Fibroblast of skin of left quadriceps (primary cell): ENCODE measurements at regions not wholly inside any gene's neighbourhood (a gene's known extent, or its start where the extent isn't known, plus 50 kb on each side); places are given as distances from the start of the nearest gene placed in this dataset.
A peak's percentile ranks its signal among the peaks of the same experiment; 100 is the strongest.

Source experiments
- DNase-seq, 2 experiments: peaks; one replicate each; pipeline ENCODE4 v3.0.0-alpha.2; 2013; ENCODE audit warnings: low read depth in 2 of 2

- no peak for DNase-seq
Measured at GRCh38 chr1:59115865-59116264, 181.0 kb upstream of the FGGY start.

- no peak for DNase-seq
Measured at GRCh38 chr1:59116920-59117542, 179.9 kb upstream of the FGGY start.

- no peak for DNase-seq
Measured at GRCh38 chr1:59122527-59122926, 174.4 kb upstream of the FGGY start.

- DNase-seq, result no peak
Measured at GRCh38 chr1:59123081-59123681, 173.7 kb upstream of the FGGY start.

- DNase-seq, result no peak
Measured at GRCh38 chr1:59124166-59124565, 172.7 kb upstream of the FGGY start.

GRCh38 chr1:59125154-59125553, 171.7 kb upstream of the FGGY start:
- DNase-seq, result no peak

GRCh38 chr1:59125676-59126320, 171.1 kb upstream of the FGGY start:
- DNase-seq, result no peak

- DNase-seq, result no peak
Measured at GRCh38 chr1:59126366-59126765, 170.5 kb upstream of the FGGY start.

GRCh38 chr1:59128239-59128736, 168.6 kb upstream of the FGGY start:
- peak; percentile 62 to 64 for DNase-seq

GRCh38 chr1:59128784-59129227, 168.1 kb upstream of the FGGY start:
- DNase-seq, result peak; percentile 60 to 65

- DNase-seq, result no peak
Measured at GRCh38 chr1:59132295-59132694, 164.6 kb upstream of the FGGY start.

- no peak for DNase-seq
Measured at GRCh38 chr1:59133997-59134396, 162.9 kb upstream of the FGGY start.

GRCh38 chr1:59135761-59136255, 161.1 kb upstream of the FGGY start:
- no peak for DNase-seq

- DNase-seq, result no peak
Measured at GRCh38 chr1:59136541-59137275, 160.2 kb upstream of the FGGY start.

- no peak for DNase-seq
Measured at GRCh38 chr1:59137276-59137615, 159.6 kb upstream of the FGGY start.

- DNase-seq, result no peak
Measured at GRCh38 chr1:59137968-59138367, 158.9 kb upstream of the FGGY start.

GRCh38 chr1:59138402-59138801, 158.5 kb upstream of the FGGY start:
- no peak for DNase-seq

GRCh38 chr1:59139396-59139795, 157.5 kb upstream of the FGGY start:
- no peak for DNase-seq

- DNase-seq, result no peak
Measured at GRCh38 chr1:59141267-59141863, 155.5 kb upstream of the FGGY start.

GRCh38 chr1:59142311-59143132, 154.4 kb upstream of the FGGY start:
- no peak for DNase-seq

- peak; percentile 85 to 89 for DNase-seq
Measured at GRCh38 chr1:59143133-59143487, 153.8 kb upstream of the FGGY start.
